ENCODE measurements at regions not wholly inside any gene's neighbourhood (a gene's known extent, or its start where the extent isn't known, plus 50 kb on each side); places are given as distances from the start of the nearest gene placed in this dataset.
"Not testable (repeated sequence)": the region's sequence is repeated elsewhere in the genome, so short reads cannot be mapped to it uniquely, and the experiment has no call there.

DNA sequence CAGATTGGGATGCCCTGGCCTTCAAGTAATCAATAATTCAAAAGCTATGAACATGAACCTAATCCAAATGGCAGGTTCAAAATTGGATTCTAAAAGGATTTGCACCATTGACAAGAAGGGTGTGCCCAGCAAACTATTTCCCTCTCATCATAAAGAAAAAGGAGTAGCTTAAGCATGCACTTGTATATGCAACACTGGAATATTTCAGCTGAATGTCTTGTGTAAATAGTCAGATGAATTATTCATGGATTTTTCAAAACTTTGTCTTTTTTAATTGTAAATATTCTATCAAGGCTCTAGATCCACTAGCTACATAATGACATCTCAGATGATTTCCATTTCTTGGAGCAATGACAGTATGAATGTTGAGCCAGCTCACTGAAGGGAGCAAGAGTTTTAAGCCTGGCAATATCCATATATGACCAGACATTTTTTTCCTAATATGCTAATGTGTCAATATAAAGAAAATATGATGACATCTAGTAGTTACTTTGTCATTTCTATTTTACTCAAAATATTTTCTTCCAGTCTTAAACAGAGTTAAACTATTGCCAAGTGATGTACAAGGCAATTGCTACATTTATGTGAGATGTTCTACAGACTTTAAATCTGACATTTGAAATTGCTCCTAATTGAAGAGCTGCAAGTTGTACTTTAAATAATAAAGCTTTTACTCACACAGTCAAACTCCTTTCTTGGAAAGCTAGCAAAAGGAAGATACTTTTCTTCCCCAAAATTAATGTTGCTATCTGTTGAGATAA lies 230.5 kb upstream of the AGTR1 start:
- no peak for DNase-seq (ENCODE audit: low read depth in 2 of 2)

DNA sequence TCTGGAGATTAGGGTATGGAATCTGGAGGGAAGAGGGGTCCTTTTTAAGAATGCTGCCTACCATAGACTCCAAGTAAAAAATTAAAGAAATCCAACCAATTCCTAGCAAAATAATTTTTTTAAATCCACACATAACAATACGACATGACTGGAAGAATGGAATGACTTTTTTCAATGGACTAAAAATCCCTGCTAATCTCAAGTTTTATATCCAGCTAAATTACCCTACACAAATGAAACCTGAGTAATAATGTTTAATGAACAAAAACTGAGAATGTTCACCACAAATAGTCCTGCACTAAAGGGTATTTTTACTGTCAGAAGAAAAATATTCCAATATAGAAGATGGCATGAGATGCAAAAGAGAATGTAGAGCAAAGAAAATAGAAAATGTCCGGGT lies 220.3 kb upstream of the AGTR1 start:
- DNase-seq (ENCODE audit: low read depth in 2 of 2): no peak

DNA sequence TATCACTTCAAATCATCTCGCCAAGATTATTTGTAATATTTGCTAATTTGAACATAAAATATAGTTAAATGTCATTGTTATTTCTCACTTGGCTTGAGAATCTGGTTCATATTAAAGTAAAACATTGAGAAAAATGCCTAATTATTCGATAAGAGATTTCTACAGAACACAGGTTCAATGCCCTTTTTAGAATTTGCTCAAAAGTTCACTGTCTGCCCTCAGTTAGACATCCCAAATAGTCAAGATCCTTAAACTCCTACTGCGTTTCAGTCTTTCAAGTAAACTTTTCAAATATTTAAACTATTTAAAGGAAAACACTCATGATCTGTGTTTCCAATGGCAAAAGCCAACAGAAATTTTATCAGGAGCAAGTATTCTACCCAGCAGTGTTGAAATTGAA lies 204.1 kb upstream of the AGTR1 start:
- DNase-seq (ENCODE audit: low read depth in 2 of 2): no peak

DNA sequence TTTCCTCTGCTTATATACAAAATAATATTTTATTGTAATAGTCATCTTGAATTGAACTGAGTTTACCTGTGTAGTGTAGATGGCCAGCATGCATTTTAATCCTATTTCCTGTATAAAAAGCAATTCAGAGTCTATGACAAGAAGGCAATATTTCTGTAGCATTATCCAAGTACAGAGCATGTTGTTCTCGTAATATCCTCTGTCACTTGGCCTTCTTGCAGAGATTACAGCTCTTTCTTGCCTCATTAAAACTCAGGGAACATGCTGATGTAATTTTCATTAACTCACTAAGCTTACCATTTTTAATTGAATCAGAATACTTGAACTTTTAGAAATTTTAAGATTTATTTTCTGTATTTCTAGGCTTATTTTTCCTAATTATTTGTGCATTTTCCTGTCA lies 203.3 kb upstream of the AGTR1 start:
- no peak for DNase-seq (ENCODE audit: low read depth in 2 of 2)

DNA sequence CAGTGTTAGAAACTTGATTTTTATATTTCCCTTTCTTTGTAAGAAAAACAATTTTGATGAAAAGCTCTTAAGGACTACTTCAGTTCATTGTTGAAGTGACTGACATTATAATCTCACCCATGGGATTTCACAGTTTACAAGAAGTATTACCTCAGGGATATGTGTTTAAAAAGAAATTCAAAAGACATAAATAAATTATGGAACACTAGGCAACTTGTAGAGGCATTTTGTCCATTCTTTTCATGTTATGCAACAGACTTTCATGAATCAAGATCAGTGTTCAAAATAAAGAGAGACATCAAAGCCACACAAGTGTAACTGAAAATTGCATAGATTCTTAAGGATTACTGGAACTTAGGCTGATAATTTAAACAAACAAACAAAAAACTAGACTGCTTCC lies 196.8 kb upstream of the AGTR1 start:
- DNase-seq (ENCODE audit: low read depth in 2 of 2): no peak

DNA sequence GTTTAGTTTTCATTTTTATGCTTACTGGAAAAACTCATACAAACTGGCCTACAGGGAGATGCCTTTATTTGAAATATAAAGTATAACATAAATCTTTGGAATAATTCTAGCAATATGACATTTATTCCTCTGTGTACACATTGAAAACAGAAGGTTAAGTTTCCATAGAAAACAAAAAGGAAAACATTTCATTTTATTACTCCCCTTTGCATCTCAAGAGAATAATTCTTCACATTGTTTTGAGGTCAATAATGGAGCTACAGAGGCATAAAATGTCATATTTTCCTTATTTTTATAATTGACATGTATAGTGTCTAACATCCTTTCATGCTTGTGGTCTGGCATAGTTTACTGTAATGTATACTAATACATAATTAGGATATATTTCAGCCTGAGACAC lies 187.6 kb upstream of the AGTR1 start:
- peak; percentile 32 to 41 for DNase-seq (ENCODE audit: low read depth in 2 of 2)

DNA sequence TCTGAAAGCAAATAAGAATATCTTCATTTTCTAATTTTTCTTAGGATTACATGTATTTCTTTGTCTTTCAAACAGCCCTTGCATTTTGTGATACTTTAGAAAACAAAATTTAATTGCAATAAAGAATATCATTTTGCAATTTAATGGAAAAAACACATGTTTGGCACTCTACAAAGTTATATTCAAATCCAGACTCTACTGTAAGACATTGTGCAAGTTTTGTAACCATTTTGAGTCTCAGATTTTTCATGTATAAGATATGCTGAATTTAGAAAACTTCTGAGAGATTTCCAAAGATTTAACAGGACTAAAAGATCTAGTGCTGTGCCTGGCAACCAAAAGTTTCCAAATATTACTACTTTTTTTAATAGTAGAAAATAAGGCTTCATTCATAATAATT lies 187.1 kb upstream of the AGTR1 start:
- no peak for DNase-seq (ENCODE audit: low read depth in 2 of 2)

DNA sequence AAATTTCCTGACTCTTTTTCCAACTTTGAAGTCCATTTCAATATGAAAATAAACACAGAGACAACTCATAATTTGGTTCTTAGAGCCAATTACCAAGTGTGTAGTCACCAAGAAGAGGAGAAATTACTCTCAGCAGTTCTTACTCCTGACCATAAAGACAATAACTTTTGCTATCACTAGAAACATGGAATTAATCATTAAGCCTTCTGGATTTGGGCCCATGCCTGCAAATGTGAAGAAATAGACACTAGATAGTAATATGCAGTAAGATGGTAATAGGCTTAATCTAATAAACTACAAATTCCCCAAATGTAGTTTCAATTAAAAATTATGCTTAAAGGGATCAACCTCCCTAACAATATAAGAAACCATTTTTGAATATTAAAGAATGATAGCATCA lies 185.1 kb upstream of the AGTR1 start:
- DNase-seq (ENCODE audit: low read depth in 2 of 2): peak in 1 of 2 experiments; percentile 16

DNA sequence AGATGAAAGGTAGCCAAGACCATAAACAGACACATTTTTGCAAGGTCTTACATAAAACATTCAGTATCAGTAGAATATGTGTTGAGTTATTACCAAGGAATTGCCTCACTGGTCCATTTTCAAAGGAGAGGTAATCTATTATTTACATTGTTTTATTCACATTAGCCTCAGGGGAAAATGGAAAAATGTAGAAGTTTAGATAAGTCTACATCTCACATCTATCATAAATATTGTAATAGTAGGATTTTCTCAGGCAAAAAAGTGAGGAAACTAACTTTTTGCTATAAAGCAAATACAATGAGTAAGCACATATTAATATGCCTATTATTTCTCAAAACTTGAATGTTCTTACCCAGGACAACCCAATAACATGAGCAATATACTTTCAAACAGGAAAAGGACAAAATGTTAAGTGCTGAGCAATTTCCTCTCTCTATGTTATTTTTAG lies 184.6 kb upstream of the AGTR1 start:
- peak; percentile 36 to 44 for DNase-seq (ENCODE audit: low read depth in 2 of 2)

DNA sequence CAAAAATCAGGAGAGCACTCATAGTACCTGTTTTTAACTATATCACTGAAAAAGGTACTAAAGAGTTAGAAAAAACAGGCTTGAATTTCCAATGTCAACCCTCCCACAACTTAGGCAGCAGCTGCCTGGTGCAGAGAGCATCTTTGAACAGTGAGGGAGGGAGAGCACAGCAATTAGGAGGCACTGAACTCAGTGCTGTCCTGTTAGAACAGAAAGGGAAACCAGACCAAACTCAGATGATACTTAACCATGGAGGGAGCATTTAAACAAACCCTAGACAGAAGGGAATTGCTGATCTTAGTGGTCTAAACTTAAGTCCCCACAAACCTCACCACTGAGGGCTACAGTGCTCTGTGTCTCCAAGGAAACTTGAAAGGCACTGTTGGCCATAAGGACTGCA lies 179.2 kb upstream of the AGTR1 start:
- DNase-seq (ENCODE audit: low read depth in 2 of 2): no peak

DNA sequence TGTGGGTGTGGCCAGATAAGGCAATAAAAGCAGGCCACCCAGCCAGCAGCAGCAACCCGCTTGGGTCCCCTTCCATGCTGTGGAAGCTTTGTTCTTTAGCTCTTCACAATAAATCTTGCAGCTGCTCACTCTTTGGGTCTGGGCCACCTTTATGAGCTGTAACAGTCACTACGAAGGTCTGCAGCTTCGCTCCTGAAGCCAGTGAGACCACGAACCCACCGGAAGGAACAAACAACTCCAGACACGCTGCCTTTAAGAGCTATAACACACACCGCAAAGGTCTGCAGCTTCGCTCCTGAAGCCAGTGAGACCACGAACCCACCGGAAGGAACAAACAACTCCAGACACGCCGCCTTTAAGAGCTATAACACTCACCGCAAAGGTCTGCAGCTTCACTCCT lies 172.1 kb upstream of the AGTR1 start:
- DNase-seq (ENCODE audit: low read depth in 2 of 2): not testable (repeated sequence)

DNA sequence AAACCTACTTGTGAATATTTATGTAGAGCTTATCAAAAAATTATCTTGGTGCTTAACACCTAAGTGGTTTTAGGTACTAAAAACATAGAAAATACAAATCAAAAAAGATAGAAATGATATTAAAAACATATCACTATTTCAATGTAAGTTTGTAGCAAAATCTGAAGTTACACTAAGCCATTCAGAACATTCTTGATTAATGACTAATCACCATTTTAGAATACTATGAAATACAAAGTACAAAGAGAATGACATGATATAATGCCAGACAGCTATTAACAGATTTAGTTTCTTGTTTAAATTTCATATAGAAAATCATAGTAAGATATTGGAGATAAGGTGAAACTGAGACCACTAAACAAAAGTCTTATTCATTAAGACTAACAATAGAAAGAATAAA lies 169.7 kb upstream of the AGTR1 start:
- DNase-seq (ENCODE audit: low read depth in 2 of 2): peak in 1 of 2 experiments; percentile 10

DNA sequence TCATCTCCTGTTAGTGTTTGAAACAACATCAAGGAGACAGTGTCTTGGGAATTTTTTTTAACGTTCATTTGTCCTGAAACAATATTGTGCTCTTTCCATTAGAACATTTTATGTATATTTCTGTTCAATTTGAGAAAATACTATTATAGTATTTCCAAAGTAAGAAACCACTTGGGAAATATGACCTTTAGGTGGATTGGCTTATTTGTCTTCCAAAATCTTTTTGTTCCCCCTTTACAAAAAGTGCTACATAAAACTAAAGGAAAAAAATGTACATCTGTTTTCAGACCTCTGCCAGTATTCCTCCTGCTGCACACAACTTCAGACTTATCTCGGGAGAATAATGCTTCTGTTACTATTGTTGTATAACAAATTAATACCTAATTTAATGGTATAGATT lies 165.9 kb upstream of the AGTR1 start:
- DNase-seq (ENCODE audit: low read depth in 2 of 2): no peak

DNA sequence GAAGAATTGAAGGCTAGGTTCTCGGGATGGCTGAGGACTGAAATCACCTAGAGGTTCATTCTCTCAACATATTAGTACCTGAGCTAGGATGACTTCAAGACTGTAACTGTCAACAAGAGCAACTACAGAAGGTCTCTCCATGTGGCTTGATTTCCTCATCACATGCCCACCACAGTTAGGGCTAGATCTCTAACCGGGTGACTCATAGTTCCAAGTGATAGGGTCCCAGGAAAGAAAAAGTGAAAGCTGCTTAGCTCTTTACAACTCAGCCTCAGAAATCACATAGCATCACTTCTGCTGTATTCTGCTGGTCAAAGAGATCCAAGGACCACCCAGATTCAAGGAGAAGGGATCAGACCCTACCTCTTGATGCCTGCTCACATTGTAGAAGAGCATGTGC lies 165.4 kb upstream of the AGTR1 start:
- no peak for DNase-seq (ENCODE audit: low read depth in 2 of 2)

DNA sequence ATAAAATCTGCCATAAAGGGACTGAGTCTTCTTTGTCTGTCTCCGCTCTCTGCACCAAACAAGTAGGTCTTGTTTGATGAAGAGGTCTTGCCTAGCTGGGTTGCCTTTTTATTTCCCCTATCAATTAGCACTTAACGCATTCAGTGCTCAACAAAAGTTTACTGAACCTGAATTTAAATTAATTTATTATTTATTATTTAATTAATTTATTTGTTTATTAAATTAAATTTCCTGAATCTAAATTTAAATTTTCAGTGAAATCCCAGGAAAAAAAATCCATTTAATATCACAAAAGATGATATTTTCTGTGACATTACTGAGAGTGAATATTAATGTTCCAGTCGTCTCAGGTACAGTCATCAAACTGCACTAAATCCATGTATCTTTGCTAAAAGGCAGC lies 164.9 kb upstream of the AGTR1 start:
- no peak for DNase-seq (ENCODE audit: low read depth in 2 of 2)

DNA sequence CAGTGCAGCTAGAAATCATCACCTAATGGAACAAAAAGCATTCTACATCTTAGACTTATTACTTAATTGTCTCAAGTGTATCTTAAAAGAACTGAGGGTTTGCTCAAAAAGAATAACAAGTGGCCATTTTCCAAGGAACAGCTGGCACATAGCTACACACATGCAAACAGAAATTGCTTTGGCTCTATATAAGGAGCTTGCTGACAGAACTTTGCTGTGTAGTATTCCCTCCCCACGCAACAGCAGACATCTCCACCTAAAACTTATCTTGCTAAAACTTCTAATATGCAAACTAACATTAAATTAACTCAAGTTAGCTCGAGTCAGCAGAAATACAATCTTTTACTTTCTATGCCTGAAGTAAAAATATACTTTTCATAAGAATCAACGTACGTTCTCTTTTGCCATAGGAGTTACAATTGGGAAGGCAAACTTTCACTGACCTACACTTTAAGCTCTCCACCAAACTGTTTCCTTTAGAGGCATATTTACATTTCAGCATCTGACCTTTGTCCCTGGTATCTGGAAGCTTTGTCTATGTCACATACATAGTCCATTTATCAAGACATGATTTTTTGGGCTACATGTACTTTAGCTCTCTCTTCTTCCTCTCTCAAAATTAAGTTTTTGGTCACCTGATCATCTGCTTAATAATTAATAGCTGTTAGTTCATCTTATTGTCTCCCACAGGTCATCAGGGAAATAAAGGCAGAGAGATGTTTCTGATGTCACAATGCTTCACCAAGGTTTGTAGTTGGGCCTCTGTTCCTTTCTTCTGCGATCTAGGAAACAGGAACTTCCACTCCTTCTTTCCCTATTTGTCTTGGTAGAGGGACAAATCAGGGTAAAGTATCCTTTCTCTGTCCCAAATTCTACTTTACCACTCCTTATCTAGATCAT lies 163.4 kb upstream of the AGTR1 start:
- no peak for DNase-seq (ENCODE audit: low read depth in 2 of 2)

DNA sequence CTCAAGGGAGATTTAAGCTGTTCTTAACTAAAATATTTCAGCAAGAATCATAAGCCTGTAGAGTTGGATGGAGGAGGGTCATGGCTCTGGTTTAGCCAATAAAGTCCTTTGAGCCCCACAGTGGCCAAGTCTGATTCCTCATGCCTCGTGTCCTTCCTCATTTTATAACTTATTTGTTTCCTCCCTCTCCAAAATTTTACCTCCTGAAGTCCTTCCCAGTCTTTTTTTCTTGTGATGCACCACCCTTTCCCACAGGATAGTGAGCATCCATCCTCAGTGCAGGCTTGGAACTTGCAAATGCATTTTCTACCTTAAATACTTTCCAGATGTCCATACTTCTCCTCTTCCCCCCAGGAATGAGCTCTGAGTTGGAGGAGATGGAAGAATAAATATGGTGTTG lies 162.7 kb upstream of the AGTR1 start:
- DNase-seq (ENCODE audit: low read depth in 2 of 2): no peak

DNA sequence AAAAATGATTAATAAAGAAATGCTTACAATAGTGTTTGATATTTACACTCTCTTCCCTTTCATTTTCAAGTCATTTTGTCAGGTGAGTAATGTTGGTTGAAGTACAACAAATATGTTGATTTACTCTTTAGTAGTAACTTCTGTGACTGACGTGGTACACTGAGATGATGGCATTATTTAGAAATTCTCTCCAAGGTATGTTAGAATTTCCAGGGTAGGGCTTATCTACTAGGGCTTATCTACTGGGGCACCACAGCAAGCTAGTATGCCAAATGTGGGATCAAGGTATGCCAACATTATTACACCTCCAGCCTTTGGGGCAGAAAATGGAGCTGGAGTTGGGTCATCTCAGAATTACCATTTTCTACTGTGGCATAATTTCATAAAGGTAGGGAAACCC lies 157.4 kb upstream of the AGTR1 start:
- no peak for DNase-seq (ENCODE audit: low read depth in 2 of 2)

DNA sequence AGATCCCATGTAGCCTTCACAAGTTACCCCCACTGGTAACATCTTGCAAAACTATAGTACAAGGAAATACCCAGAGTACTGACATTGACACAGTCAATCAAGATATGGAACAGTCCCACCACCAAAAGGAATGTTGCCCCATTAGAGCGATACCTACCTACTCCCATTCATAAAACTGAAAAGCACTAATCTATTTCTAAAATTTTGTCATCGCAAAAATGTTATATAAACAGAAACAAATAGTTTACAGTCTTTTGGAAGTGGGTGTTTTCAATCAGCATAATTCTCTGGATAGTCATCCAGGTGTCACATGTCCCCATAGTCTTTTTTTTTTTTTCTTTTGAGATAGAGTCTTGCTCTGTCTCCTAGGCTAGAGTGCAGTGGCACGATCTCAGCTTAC lies 156.9 kb upstream of the AGTR1 start:
- DNase-seq (ENCODE audit: low read depth in 2 of 2): no peak

DNA sequence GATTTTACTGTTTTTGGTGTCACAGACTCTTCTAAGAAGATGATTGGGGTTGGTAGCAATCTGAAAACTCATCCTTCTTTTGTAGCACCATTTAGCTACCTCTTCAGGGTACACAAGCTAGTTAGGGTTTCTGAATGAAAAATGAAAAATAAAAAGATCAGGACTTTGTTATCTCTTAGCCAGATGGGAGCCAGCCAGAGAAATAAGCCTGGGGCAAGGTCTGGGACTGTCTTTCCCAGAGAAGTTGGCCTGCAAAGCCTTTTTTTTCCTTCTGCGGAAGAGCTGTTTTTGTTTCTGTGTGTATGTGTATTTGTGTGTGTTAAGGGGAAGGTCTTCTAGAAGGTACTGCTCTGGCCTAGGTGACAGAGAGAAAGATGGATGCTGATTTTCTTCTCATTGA lies 150.7 kb upstream of the AGTR1 start:
- no peak for DNase-seq (ENCODE audit: low read depth in 2 of 2)

DNA sequence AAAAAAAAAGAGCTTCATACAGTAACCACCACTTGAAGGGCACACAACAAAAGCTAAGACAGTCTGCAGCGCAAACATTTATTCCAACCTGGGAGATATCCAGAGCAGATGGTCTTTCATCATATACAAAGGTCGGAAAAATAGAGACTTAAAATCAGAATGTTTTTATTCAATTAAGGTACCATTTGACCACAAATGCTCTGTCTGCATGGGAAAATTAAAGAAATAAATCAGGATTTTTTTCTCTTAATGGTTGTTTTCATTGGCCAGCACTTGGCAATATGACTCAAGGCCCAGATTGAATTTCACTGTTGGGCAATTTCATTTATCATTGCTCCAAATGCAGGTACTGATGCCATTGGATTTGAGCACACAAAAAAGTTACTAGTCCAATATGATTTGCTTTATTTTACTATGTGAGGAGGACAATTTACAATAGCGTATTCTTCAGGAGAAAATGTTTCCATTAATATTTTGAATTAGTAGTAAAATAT lies 145.9 kb upstream of the AGTR1 start:
- DNase-seq (ENCODE audit: low read depth in 2 of 2): no peak

DNA sequence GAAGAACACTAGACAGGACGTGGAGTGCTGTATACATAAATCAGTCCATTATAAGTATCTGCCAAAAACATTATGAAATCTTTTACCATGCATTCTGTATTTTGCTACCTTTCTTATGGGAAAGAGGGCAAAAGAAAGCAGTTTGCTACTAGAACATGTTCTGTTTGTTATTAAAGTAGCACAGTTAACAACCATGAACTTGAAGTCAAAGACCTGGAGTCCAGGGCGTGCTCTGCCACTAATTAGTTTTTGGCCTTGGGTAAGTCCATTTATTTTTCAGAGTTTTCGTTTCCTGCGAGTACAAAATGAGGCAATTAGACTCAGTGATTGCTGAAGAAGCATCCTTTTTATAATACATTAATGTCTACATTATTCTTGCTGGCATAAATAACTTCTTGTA lies 143.3 kb upstream of the AGTR1 start:
- no peak for DNase-seq (ENCODE audit: low read depth in 2 of 2)

DNA sequence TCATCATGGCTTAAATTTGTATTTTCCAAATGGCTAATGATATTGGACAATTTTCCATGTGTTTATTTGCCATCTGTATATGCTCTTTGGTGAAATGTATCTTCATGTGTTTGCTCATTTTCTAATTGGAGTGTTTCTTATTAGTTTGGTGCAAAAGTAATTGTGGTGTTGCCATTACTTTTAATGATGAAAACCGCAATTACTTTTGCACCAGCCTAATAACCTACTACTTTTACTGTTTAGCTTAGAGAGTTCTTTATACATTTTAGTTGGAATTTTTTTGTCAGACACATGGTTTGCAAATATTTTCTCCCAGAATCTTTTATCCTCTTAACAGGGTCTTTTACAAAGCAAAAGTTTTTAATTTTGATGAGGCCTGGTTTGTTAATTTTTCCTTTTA lies 141.0 kb upstream of the AGTR1 start:
- DNase-seq (ENCODE audit: low read depth in 2 of 2): no peak

Measured in fibroblast of skin of left biceps (primary cell).